Bronchial epithelial cell (primary cell): ENCODE measurements at regions not wholly inside any gene's neighbourhood (a gene's known extent, or its start where the extent isn't known, plus 50 kb on each side); places are given as distances from the start of the nearest gene placed in this dataset.
"Not testable (repeated sequence)": the region's sequence is repeated elsewhere in the genome, so short reads cannot be mapped to it uniquely, and the experiment has no call there.

Experiments used
- DNase-seq: peaks from one replicate; pipeline ENCODE4 v3.0.0-alpha.2; 2010; ENCODE audit warnings: low read depth
- FAIRE-seq: peaks from 2 replicates; lab custom pipeline; 2011; peaks lifted over from hg19 to GRCh38; lab: Jason Lieb, UNC
- H3K27me3 ChIP-seq: 2 replicates; pipeline ENCODE4 v1.5.1; 2011; ENCODE audit warnings: low read length; ENCODE audit not compliant: control insufficient read depth, insufficient read depth
- H3K36me3 ChIP-seq: 2 replicates; pipeline ENCODE4 v1.5.1; 2011; ENCODE audit warnings: low read length; ENCODE audit not compliant: control insufficient read depth, insufficient read depth
- H3K4me3 ChIP-seq: 2 replicates; pipeline ENCODE4 v1.5.1; 2011; ENCODE audit warnings: mild to moderate bottlenecking, low read depth, low read length, control low read depth
- CTCF ChIP-seq: IDR thresholded peaks from 2 replicates; pipeline ENCODE4 v1.5.1; 2011; ENCODE audit warnings: mild to moderate bottlenecking, moderate library complexity, low read length, control low read depth, inconsistent platforms; ENCODE audit not compliant: insufficient read depth, severe bottlenecking

- FAIRE-seq (no peak), DNase-seq (no peak)
- no peak for TF ChIP-seq CTCF
- Histone ChIP-seq H3K4me3 (no peak overlapping the region), H3K27me3 (no peaks in the 10 kb centered on the region), H3K36me3 (no peaks in the 10 kb centered on the region)
These were observed 129.2 kb upstream of the MAN2A1 start for GRCh38 chr5:109560554-109560953.

- DNase-seq = no peak
- no peak overlapping the region for H3K4me3 ChIP-seq
- H3K27me3 ChIP-seq = no peaks in the 10 kb centered on the region
- H3K36me3 ChIP-seq = no peaks in the 10 kb centered on the region
- no peak for TF ChIP-seq CTCF
- no peak for FAIRE-seq
These were observed 130.8 kb upstream of the MAN2A1 start for GRCh38 chr5:109558952-109559351.

GRCh38 chr5:109558364-109558763, 131.4 kb upstream of the MAN2A1 start:
- Histone ChIP-seq H3K4me3 (no peak overlapping the region), H3K36me3 (no peaks in the 10 kb centered on the region), H3K27me3 (no peaks in the 10 kb centered on the region)
- TF ChIP-seq CTCF = no peak
- FAIRE-seq (no peak), DNase-seq (no peak)

GRCh38 chr5:109553846-109554245, 135.9 kb upstream of the MAN2A1 start:
- TF ChIP-seq CTCF = no peak
- no peak overlapping the region for H3K4me3 ChIP-seq
- FAIRE-seq (no peak), DNase-seq (peak; percentile 96)
- no peaks in the 10 kb centered on the region for H3K36me3 ChIP-seq
- no peaks in the 10 kb centered on the region for H3K27me3 ChIP-seq

GRCh38 chr5:109551234-109551633, 138.5 kb upstream of the MAN2A1 start:
- H3K36me3 ChIP-seq, FAIRE-seq, DNase-seq, H3K4me3 ChIP-seq, H3K27me3 ChIP-seq: not testable (repeated sequence)

GRCh38 chr5:109550077-109550476, 139.7 kb upstream of the MAN2A1 start:
- no peaks in the 10 kb centered on the region for H3K27me3 ChIP-seq
- no peak overlapping the region for H3K4me3 ChIP-seq
- no peaks in the 10 kb centered on the region for H3K36me3 ChIP-seq
- peak; percentile 27 for DNase-seq
- no peak for FAIRE-seq
- TF ChIP-seq CTCF = no peak
